Spleen (tissue), 7 donors: ENCODE measurements at regions not wholly inside any gene's neighbourhood (a gene's known extent, or its start where the extent isn't known, plus 50 kb on each side); places are given as distances from the start of the nearest gene placed in this dataset.

Experiments used
- POLR2A ChIP-seq, 3 donors: fragments of 450-650 bp; IDR thresholded peaks; one replicate each; pipeline ENCODE4 v1.5.1; 2017; ENCODE audit warnings: antibody characterized with exemption in 3 of 3, mild to moderate bottlenecking in 1 of 3
- POLR2AphosphoS5 ChIP-seq, 3 donors: sonication (generic); formaldehyde crosslinking; IDR thresholded peaks; one replicate each; pipeline ENCODE4 v1.5.1; 2017; ENCODE audit warnings: antibody characterized with exemption in 3 of 3
- TF ChIP-seq, protein P1 (sequence below), 11 experiments: fragments of 200-600 bp in 7 of 11; fragments of 450-650 bp in 4 of 11; sonication (generic) in 4 of 11; IDR thresholded peaks in 8 of 11; conservative IDR thresholded peaks in 3 of 11; 1 replicate in 7 of 11; 2 replicates in 4 of 11; pipeline versions ENCODE4 v1.4.0 to v1.8.0; 2016 to 2021; ENCODE audit warnings: antibody characterized with exemption in 11 of 11, inconsistent platforms in 4 of 11, mild to moderate bottlenecking in 1 of 11
- donor health status: DM: no; HTN: no; CAD: no; lungs with moderate emphysema.
- donor health status: DM: no; HTN: no; CAD: no.
- donor health status: DM: no; HTN: no; CAD: no.

DNA sequence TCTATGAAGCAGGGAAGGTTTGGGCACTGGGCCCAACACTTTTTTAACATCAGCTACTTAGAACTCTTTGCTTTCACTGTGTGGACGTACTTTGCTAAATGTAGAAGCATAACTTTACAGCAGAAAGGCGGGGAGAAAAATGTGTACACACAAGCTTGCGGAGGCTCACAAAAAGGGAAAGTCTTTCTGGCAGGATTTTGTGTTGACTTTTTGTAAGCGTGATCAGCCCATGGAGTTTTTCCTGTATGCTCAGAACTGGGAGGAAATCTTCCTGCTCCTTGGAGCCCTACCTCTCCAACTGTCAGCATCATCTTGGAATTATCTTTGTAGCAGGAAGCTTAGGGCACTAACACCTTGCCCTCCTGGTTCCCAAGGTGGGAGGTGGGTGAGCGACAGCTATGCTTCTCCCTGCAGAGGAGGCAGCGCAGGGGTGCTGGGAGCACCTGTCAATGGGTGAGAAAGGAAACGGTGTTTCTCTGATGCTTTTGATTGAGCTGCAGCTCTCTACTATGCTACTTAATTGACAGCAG, 321.9 kb downstream of the GADD45G start:
- TF ChIP-seq, protein P1, sequence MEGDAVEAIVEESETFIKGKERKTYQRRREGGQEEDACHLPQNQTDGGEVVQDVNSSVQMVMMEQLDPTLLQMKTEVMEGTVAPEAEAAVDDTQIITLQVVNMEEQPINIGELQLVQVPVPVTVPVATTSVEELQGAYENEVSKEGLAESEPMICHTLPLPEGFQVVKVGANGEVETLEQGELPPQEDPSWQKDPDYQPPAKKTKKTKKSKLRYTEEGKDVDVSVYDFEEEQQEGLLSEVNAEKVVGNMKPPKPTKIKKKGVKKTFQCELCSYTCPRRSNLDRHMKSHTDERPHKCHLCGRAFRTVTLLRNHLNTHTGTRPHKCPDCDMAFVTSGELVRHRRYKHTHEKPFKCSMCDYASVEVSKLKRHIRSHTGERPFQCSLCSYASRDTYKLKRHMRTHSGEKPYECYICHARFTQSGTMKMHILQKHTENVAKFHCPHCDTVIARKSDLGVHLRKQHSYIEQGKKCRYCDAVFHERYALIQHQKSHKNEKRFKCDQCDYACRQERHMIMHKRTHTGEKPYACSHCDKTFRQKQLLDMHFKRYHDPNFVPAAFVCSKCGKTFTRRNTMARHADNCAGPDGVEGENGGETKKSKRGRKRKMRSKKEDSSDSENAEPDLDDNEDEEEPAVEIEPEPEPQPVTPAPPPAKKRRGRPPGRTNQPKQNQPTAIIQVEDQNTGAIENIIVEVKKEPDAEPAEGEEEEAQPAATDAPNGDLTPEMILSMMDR (IDR thresholded peaks at IDR 0.05 in 8 of 11, conservative IDR thresholded peaks at IDR 0.05 in 3 of 11) = no peak
- TF ChIP-seq POLR2AphosphoS5 (IDR thresholded peaks at IDR 0.05) (no peak), POLR2A (IDR thresholded peaks at IDR 0.05) (no peak)
